DND-41 (cell line): ENCODE measurements at regions not wholly inside any gene's neighbourhood (a gene's known extent, or its start where the extent isn't known, plus 50 kb on each side); places are given as distances from the start of the nearest gene placed in this dataset.

Experiments
- ATAC-seq: fragments of 200-7000 bp; cut with Tn5 transposase; 3 replicates; pipeline ENCODE4 v1.9.1; 2021; ENCODE audit warnings: low read depth; ENCODE audit not compliant: insufficient read depth
- DNase-seq: peaks from one replicate; pipeline ENCODE4 v3.0.0-alpha.2; 2020
- H2AFZ ChIP-seq: 2 replicates; pipeline ENCODE4 v1.6.0; 2012; ENCODE audit warnings: low read depth, low read length
- H3K27ac ChIP-seq: 2 replicates; pipeline ENCODE4 v1.5.1; 2012; ENCODE audit warnings: low read length, inconsistent platforms
- H3K27me3 ChIP-seq: fragments of 200-600 bp; sonication (generic); 2 replicates; pipeline ENCODE4 v1.6.0; 2012; ENCODE audit warnings: low read length, mild to moderate bottlenecking, inconsistent platforms; ENCODE audit not compliant: insufficient read depth, poor library complexity
- H3K36me3 ChIP-seq: 2 replicates; pipeline ENCODE4 v1.5.1; 2012; ENCODE audit warnings: low read length, inconsistent platforms; ENCODE audit not compliant: insufficient read depth
- H3K4me1 ChIP-seq: 2 replicates; pipeline ENCODE4 v1.5.1; 2012; ENCODE audit warnings: mild to moderate bottlenecking, low read length; ENCODE audit not compliant: insufficient read depth
- H3K4me2 ChIP-seq: 2 replicates; pipeline ENCODE4 v1.6.0; 2012; ENCODE audit warnings: mild to moderate bottlenecking, moderate library complexity, low read length, inconsistent platforms; ENCODE audit not compliant: insufficient read depth
- H3K4me3 ChIP-seq, 2 experiments: fragments of 200-600 bp in 1 of 2; shearing (Covaris generic) in 1 of 2; 2 replicates each; pipeline ENCODE4 v1.5.1; 2012 to 2016; ENCODE audit warnings: inconsistent platforms in 2 of 2, low read length in 2 of 2, mild to moderate bottlenecking in 2 of 2, low read depth in 1 of 2, moderate library complexity in 1 of 2
- H3K79me2 ChIP-seq: 2 replicates; pipeline ENCODE4 v1.6.0; 2012; ENCODE audit warnings: low read length, inconsistent platforms; ENCODE audit not compliant: insufficient read depth
- H3K9ac ChIP-seq: 2 replicates; pipeline ENCODE4 v1.6.0; 2012; ENCODE audit warnings: low read depth, mild to moderate bottlenecking, inconsistent platforms, low read length, moderate library complexity
- H3K9me3 ChIP-seq: 2 replicates; pipeline ENCODE4 v1.5.1; 2012; ENCODE audit warnings: low read length, moderate library complexity, mild to moderate bottlenecking, inconsistent platforms; ENCODE audit not compliant: insufficient read depth, severe bottlenecking
- H4K20me1 ChIP-seq: 2 replicates; pipeline ENCODE4 v1.6.0; 2012; ENCODE audit warnings: low read length; ENCODE audit not compliant: insufficient read depth
- CTCF ChIP-seq: IDR thresholded peaks from 2 replicates; pipeline ENCODE4 v1.5.1; 2012; ENCODE audit warnings: borderline replicate concordance, low read length, moderate library complexity, mild to moderate bottlenecking; ENCODE audit not compliant: poor library complexity, severe bottlenecking; ENCODE audit errors: extremely low read depth
- EZH2 ChIP-seq: IDR thresholded peaks from 3 replicates; pipeline ENCODE4 v1.6.1; 2012; ENCODE audit warnings: borderline replicate concordance, low read depth, mild to moderate bottlenecking, moderate library complexity, low read length, inconsistent platforms; ENCODE audit not compliant: severe bottlenecking

- ATAC-seq (no peak), DNase-seq (no peak)
- H3K4me1 ChIP-seq: no peaks in the 10 kb centered on the region
- TF ChIP-seq EZH2 (no peak), CTCF (no peak)
- no peaks in the 10 kb centered on the region; the same call in 1 of the 2 replicates for H4K20me1 ChIP-seq
- no peak overlapping the region for H2AFZ ChIP-seq
- H3K27me3 ChIP-seq: no peaks in the 10 kb centered on the region
- H3K9me3 ChIP-seq: no peaks in the 10 kb centered on the region
- H3K4me3 ChIP-seq: no peak overlapping the region
- no peak overlapping the region for H3K27ac ChIP-seq
- no peak overlapping the region for H3K4me2 ChIP-seq
- no peaks in the 10 kb centered on the region for H3K36me3 ChIP-seq
- no peaks in the 10 kb centered on the region for H3K79me2 ChIP-seq
- H3K9ac ChIP-seq: no peak overlapping the region
Measured at GRCh38 chr19:16026131-16026530, 50.2 kb upstream of the TPM4 start.
